Osteoblast (primary cell): ENCODE measurements at regions not wholly inside any gene's neighbourhood (a gene's known extent, or its start where the extent isn't known, plus 50 kb on each side); places are given as distances from the start of the nearest gene placed in this dataset.
"Not testable (repeated sequence)": the region's sequence is repeated elsewhere in the genome, so short reads cannot be mapped to it uniquely, and the experiment has no call there.

Experiments
- DNase-seq: peaks from one replicate; pipeline ENCODE4 v3.0.0; 2011; ENCODE audit warnings: low spot score, mixed read lengths; ENCODE audit not compliant: insufficient read length; ENCODE audit errors: missing footprints
- H2AFZ ChIP-seq: 2 replicates; pipeline ENCODE4 v1.6.0; 2011; ENCODE audit warnings: mild to moderate bottlenecking, low read length
- H3K27ac ChIP-seq: 2 replicates; pipeline ENCODE4 v1.5.1; 2011; ENCODE audit warnings: mild to moderate bottlenecking, low read depth, low read length, moderate library complexity
- H3K27me3 ChIP-seq: 2 replicates; pipeline ENCODE4 v1.6.0; 2012; ENCODE audit warnings: mild to moderate bottlenecking, control low read depth, inconsistent platforms, low read length, moderate library complexity; ENCODE audit not compliant: insufficient read depth
- H3K36me3 ChIP-seq: 2 replicates; pipeline ENCODE4 v1.5.1; 2011; ENCODE audit warnings: mild to moderate bottlenecking, low read length, control low read depth, moderate library complexity; ENCODE audit not compliant: insufficient read depth
- H3K4me1 ChIP-seq: 2 replicates; pipeline ENCODE4 v1.5.1; 2011; ENCODE audit warnings: mild to moderate bottlenecking, low read length, control low read depth, moderate library complexity; ENCODE audit not compliant: insufficient read depth
- H3K4me2 ChIP-seq: 2 replicates; pipeline ENCODE4 v1.6.0; 2011; ENCODE audit warnings: mild to moderate bottlenecking, low read length; ENCODE audit not compliant: insufficient read depth
- H3K4me3 ChIP-seq: fragments of 200-600 bp; sonication (generic); 3 replicates; pipeline ENCODE4 v1.5.1; 2012; ENCODE audit warnings: mild to moderate bottlenecking, low read length, inconsistent platforms; ENCODE audit not compliant: insufficient read depth
- H3K79me2 ChIP-seq: 2 replicates; pipeline ENCODE4 v1.6.0; 2012; ENCODE audit warnings: mild to moderate bottlenecking, low read length, control low read depth, inconsistent platforms; ENCODE audit not compliant: insufficient read depth
- H3K9me3 ChIP-seq: 2 replicates; pipeline ENCODE4 v1.5.1; 2011; ENCODE audit warnings: low read depth, low read length, control low read depth
- H4K20me1 ChIP-seq: 2 replicates; pipeline ENCODE4 v1.6.0; 2012; ENCODE audit warnings: mild to moderate bottlenecking, low read length, control low read depth; ENCODE audit not compliant: insufficient read depth
- TF ChIP-seq, protein P1 (sequence below): IDR thresholded peaks from 2 replicates; pipeline ENCODE4 v1.5.1; 2011; ENCODE audit warnings: mild to moderate bottlenecking, low read depth, low read length, moderate library complexity; ENCODE audit errors: extremely low read depth

DNA sequence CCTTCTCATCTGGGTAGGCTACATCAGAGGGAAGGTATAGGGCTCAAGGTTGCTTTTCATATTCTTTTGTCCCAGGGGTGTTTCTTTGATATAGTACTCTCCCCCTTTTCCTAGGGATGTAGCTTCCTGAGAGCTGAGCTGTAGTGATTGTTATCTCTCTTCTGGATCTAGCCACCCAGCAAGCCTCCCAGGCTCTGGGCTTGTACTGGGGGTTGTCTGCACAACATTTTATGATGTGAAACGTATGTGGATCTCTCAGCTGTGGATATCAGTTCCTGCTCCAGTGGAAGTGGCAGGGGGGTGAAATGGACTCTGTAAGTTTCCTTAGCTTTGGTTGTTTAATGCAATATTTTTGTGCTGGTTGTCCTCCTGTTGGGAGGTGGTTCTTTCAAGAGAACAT lies 437.3 kb upstream of the SYNCRIP start:
- H3K4me1 ChIP-seq = no peaks in the 10 kb centered on the region
- H3K27me3 ChIP-seq = no peaks in the 10 kb centered on the region
- TF ChIP-seq, protein P1, sequence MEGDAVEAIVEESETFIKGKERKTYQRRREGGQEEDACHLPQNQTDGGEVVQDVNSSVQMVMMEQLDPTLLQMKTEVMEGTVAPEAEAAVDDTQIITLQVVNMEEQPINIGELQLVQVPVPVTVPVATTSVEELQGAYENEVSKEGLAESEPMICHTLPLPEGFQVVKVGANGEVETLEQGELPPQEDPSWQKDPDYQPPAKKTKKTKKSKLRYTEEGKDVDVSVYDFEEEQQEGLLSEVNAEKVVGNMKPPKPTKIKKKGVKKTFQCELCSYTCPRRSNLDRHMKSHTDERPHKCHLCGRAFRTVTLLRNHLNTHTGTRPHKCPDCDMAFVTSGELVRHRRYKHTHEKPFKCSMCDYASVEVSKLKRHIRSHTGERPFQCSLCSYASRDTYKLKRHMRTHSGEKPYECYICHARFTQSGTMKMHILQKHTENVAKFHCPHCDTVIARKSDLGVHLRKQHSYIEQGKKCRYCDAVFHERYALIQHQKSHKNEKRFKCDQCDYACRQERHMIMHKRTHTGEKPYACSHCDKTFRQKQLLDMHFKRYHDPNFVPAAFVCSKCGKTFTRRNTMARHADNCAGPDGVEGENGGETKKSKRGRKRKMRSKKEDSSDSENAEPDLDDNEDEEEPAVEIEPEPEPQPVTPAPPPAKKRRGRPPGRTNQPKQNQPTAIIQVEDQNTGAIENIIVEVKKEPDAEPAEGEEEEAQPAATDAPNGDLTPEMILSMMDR = no peak
- H3K9me3 ChIP-seq = no peaks in the 10 kb centered on the region
- H3K79me2 ChIP-seq = no peaks in the 10 kb centered on the region
- no peak overlapping the region for H3K4me3 ChIP-seq
- H3K27ac ChIP-seq = no peak overlapping the region
- H3K4me2 ChIP-seq = no peak overlapping the region
- H2AFZ ChIP-seq = no peak overlapping the region
- H3K36me3 ChIP-seq = no peaks in the 10 kb centered on the region
- no peak for DNase-seq
- H4K20me1 ChIP-seq = no peaks in the 10 kb centered on the region

DNA sequence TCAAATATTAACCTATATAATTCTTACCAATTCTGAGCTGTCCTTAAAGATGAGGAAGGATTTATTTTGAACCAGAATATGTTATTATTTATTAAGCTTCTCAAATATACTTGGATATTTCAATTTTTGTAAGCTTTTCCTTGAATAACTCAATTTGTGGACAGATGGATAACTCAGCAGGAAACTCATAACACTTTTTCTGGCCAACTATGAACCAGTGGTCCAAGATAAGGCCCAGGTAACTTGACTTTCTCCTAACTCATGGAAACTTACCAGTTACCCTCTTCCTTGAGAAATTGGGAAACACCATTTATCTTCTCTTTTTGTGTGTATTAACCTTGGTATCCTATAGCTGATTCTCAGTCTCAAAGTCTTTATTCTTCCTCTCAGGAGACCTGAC lies 427.5 kb upstream of the SYNCRIP start:
- Histone ChIP-seq H3K36me3 (no peaks in the 10 kb centered on the region), H3K4me3 (no peak overlapping the region), H3K9me3 (peaks cover 6% of the 10 kb centered on the region), H4K20me1 (no peaks in the 10 kb centered on the region), H3K79me2 (no peaks in the 10 kb centered on the region), H3K27ac (no peak overlapping the region), H2AFZ (no peak overlapping the region), H3K4me2 (no peak overlapping the region), H3K27me3 (no peaks in the 10 kb centered on the region), H3K4me1 (no peaks in the 10 kb centered on the region)
- TF ChIP-seq, protein P1 = no peak
- no peak for DNase-seq

- DNase-seq, H3K27me3 ChIP-seq, H3K4me3 ChIP-seq, H3K79me2 ChIP-seq, H3K9me3 ChIP-seq, H4K20me1 ChIP-seq, H2AFZ ChIP-seq, H3K27ac ChIP-seq, H3K36me3 ChIP-seq, H3K4me1 ChIP-seq, H3K4me2 ChIP-seq: not testable (repeated sequence)
Measured at GRCh38 chr6:86065002-86065401, 422.3 kb upstream of the SYNCRIP start.

GRCh38 chr6:86057293-86057980 lies 414.8 kb upstream of the SYNCRIP start:
- DNase-seq, H3K4me2 ChIP-seq, H3K4me1 ChIP-seq, H3K27ac ChIP-seq, H3K27me3 ChIP-seq, H3K9me3 ChIP-seq, H3K36me3 ChIP-seq, H3K4me3 ChIP-seq, H2AFZ ChIP-seq, H4K20me1 ChIP-seq, H3K79me2 ChIP-seq: not testable (repeated sequence)

- Histone ChIP-seq H3K36me3 (no peaks in the 10 kb centered on the region), H4K20me1 (no peaks in the 10 kb centered on the region), H2AFZ (no peak overlapping the region), H3K27ac (no peak overlapping the region), H3K9me3 (no peaks in the 10 kb centered on the region), H3K4me2 (no peak overlapping the region), H3K4me1 (no peaks in the 10 kb centered on the region), H3K79me2 (no peaks in the 10 kb centered on the region), H3K27me3 (no peaks in the 10 kb centered on the region), H3K4me3 (no peak overlapping the region)
- TF ChIP-seq, protein P1 = no peak
- DNase-seq = no peak
Measured at GRCh38 chr6:86045038-86045437, 402.4 kb upstream of the SYNCRIP start.
